Muscle layer of duodenum (tissue), 2 donors: ENCODE measurements at regions not wholly inside any gene's neighbourhood (a gene's known extent, or its start where the extent isn't known, plus 50 kb on each side); places are given as distances from the start of the nearest gene placed in this dataset.

Experiments
- H3K27ac ChIP-seq: one replicate; pipeline ENCODE4 v1.7.0; 2013; ENCODE audit warnings: mild to moderate bottlenecking, low read length
- H3K27me3 ChIP-seq: one replicate; pipeline ENCODE4 v1.7.0; 2013; ENCODE audit warnings: low read depth, mild to moderate bottlenecking, control low read depth, low read length
- H3K36me3 ChIP-seq, 2 donors: one replicate each; pipeline ENCODE4 v1.7.0; 2013; ENCODE audit warnings: low read length in 2 of 2, control low read depth in 1 of 2, mild to moderate bottlenecking in 1 of 2; ENCODE audit not compliant: insufficient read depth in 2 of 2, control insufficient read depth in 1 of 2
- H3K4me1 ChIP-seq, 2 donors: one replicate each; pipeline ENCODE4 v1.7.0; 2013; ENCODE audit warnings: low read length in 2 of 2, mild to moderate bottlenecking in 2 of 2, control low read depth in 1 of 2, moderate library complexity in 1 of 2; ENCODE audit not compliant: insufficient read depth in 2 of 2, control insufficient read depth in 1 of 2
- H3K4me3 ChIP-seq, 2 donors: one replicate each; pipeline ENCODE4 v1.7.0; 2013; ENCODE audit warnings: low read length in 2 of 2, low read depth in 1 of 2, mild to moderate bottlenecking in 1 of 2
- H3K9me3 ChIP-seq, 2 donors: one replicate each; pipeline ENCODE4 v1.7.0; 2013; ENCODE audit warnings: low read length in 2 of 2, control low read depth in 1 of 2, mild to moderate bottlenecking in 1 of 2; ENCODE audit not compliant: control insufficient read depth in 1 of 2
- donor health status: healthy.

- Histone ChIP-seq H3K9me3 (no peaks in the 10 kb centered on the region), H3K27me3 (no peaks in the 10 kb centered on the region), H3K4me3 (no peak overlapping the region), H3K27ac (no peak overlapping the region), H3K36me3 (no peaks in the 10 kb centered on the region), H3K4me1 (peaks cover 0 to 4% of the 10 kb centered on the region in 2 donors)
These were observed 215.6 kb downstream of the PDCD6IP start for GRCh38 chr3:34013818-34014570.

GRCh38 chr3:34015204-34016142 lies 217.0 kb downstream of the PDCD6IP start:
- no peak overlapping the region for H3K27ac ChIP-seq
- no peaks in the 10 kb centered on the region for H3K36me3 ChIP-seq
- no peak overlapping the region for H3K4me3 ChIP-seq
- H3K9me3 ChIP-seq = no peaks in the 10 kb centered on the region
- H3K27me3 ChIP-seq = no peaks in the 10 kb centered on the region
- H3K4me1 ChIP-seq = peaks cover 0 to 4% of the 10 kb centered on the region in 2 donors

- no peak overlapping the region for H3K4me3 ChIP-seq
- H3K27ac ChIP-seq = no peak overlapping the region
- H3K4me1 ChIP-seq = no peaks in the 10 kb centered on the region
- H3K27me3 ChIP-seq = no peaks in the 10 kb centered on the region
- H3K9me3 ChIP-seq = no peaks in the 10 kb centered on the region
- no peaks in the 10 kb centered on the region for H3K36me3 ChIP-seq
These were observed 218.6 kb downstream of the PDCD6IP start for GRCh38 chr3:34016925-34017587.

- Histone ChIP-seq H3K27ac (no peak overlapping the region), H3K4me1 (no peaks in the 10 kb centered on the region), H3K36me3 (no peaks in the 10 kb centered on the region), H3K9me3 (no peaks in the 10 kb centered on the region), H3K4me3 (no peak overlapping the region), H3K27me3 (no peaks in the 10 kb centered on the region)
These were observed 219.3 kb downstream of the PDCD6IP start for GRCh38 chr3:34017757-34018156.

DNA sequence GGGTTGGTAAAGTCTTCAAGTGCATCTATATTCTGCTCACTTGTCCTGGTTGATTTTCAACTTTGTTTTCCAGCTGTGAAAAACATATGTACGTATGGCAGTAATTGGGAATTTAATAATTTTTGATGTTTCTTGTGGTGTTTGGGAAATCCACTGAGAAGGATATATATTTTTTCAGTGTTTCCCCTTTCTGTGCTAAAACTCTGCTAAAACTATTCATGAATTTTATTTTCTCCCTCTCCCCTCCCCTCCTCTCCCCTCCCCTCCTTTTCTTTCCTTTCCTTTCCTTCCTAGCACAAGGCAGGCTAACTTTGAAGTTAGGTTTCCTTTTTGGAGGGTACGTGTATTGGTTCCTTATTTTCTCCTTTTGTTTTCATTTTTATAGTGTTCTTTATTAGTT lies 220.7 kb downstream of the PDCD6IP start:
- no peaks in the 10 kb centered on the region for H3K27me3 ChIP-seq
- H3K9me3 ChIP-seq = no peaks in the 10 kb centered on the region
- H3K27ac ChIP-seq = no peak overlapping the region
- no peaks in the 10 kb centered on the region for H3K4me1 ChIP-seq
- H3K4me3 ChIP-seq = no peak overlapping the region
- no peaks in the 10 kb centered on the region for H3K36me3 ChIP-seq

GRCh38 chr3:34020170-34020569 lies 221.7 kb downstream of the PDCD6IP start:
- Histone ChIP-seq H3K27me3 (no peaks in the 10 kb centered on the region), H3K9me3 (no peaks in the 10 kb centered on the region), H3K4me3 (no peak overlapping the region), H3K36me3 (no peaks in the 10 kb centered on the region), H3K4me1 (no peaks in the 10 kb centered on the region), H3K27ac (no peak overlapping the region)

- Histone ChIP-seq H3K4me3 (no peak overlapping the region), H3K36me3 (no peaks in the 10 kb centered on the region), H3K4me1 (no peaks in the 10 kb centered on the region), H3K27ac (no peak overlapping the region), H3K9me3 (no peaks in the 10 kb centered on the region), H3K27me3 (no peaks in the 10 kb centered on the region)
These were observed 222.6 kb downstream of the PDCD6IP start for GRCh38 chr3:34020726-34021680.

DNA sequence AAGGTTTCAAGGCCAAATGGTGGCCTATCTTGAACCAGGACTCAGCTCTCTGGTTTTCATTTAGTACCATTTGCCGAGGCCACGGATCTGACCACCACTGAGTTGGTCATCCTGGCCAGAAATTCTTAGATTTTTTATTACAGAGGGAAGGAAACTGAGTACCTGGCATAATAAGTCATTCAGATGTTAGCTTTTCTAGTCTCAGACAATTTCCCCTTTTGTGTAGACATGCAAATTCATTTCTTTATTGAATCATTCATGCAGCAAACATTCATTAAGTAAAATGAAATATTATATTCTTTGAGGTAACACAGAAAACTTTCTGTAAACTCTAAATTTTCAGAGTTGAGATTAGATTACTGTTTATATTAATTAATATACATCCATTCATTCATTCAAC lies 223.7 kb downstream of the PDCD6IP start:
- Histone ChIP-seq H3K9me3 (no peaks in the 10 kb centered on the region), H3K4me3 (no peak overlapping the region), H3K27ac (no peak overlapping the region), H3K4me1 (no peaks in the 10 kb centered on the region), H3K36me3 (no peaks in the 10 kb centered on the region), H3K27me3 (no peaks in the 10 kb centered on the region)

DNA sequence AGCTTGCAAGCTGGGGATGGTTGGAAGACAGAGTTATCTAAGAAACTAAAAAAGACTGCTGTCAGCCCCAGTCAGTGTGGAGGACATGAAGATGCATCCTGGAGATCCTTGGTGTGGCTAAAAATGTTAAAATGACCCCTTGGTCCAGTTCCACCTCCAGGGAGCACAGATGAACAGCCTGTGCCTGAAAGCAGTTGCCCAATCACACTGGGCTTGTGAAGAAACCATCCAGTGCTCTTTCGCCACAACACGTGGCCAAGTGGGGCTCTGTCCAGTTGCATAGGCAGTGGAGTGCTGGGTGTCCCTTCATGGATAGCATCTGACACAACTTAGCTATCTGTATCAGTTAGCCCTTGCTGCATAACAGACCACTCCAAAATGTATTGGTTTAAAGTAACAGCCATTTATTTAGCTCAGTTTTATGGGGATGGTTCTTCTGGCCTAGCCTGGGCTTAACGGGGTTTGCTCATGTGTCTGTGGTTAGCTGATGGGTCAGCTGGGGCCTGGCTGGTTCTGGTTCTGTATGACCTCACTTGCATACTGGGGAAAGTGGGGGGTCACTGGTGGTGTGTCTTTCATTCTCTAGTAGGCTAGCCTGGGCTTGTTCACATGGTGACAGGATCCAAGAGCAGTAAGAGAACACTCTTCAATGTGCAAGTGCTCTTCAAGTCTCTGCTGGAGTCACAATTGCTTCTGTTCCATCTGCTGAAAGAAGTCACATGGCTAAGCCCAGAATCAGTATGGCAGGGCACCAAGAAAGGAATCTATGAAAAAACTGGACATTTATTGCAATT lies 226.2 kb downstream of the PDCD6IP start:
- Histone ChIP-seq H3K36me3 (no peaks in the 10 kb centered on the region), H3K4me3 (no peak overlapping the region), H3K27ac (no peak overlapping the region), H3K27me3 (no peaks in the 10 kb centered on the region), H3K4me1 (no peaks in the 10 kb centered on the region), H3K9me3 (no peaks in the 10 kb centered on the region)

GRCh38 chr3:34033839-34034238 lies 235.4 kb downstream of the PDCD6IP start:
- Histone ChIP-seq H3K27ac (no peak overlapping the region), H3K4me1 (no peaks in the 10 kb centered on the region), H3K36me3 (no peaks in the 10 kb centered on the region), H3K4me3 (no peak overlapping the region), H3K9me3 (no peaks in the 10 kb centered on the region), H3K27me3 (no peaks in the 10 kb centered on the region)
